ENCODE measurements at regions not wholly inside any gene's neighbourhood (a gene's known extent, or its start where the extent isn't known, plus 50 kb on each side); places are given as distances from the start of the nearest gene placed in this dataset.

- H2AFZ ChIP-seq (ENCODE audit: low read length), result no peak overlapping the region
- no peaks in the 10 kb centered on the region for H4K20me1 ChIP-seq (ENCODE audit: control insufficient read depth, extremely low read depth, insufficient read depth, low read length)
- no peaks in the 10 kb centered on the region for H3K36me3 ChIP-seq (ENCODE audit: control insufficient read depth, insufficient read depth, low read length)
- no peak overlapping the region for H3K27ac ChIP-seq (ENCODE audit: insufficient read depth, low read length)
- H3K9ac ChIP-seq (ENCODE audit: insufficient read depth, low read length), result no peak overlapping the region
- DNase-seq (ENCODE audit: low read depth in 2 of 2), result no peak
- TF ChIP-seq EZH2 (IDR thresholded peaks at IDR 0.05; ENCODE audit: low read length, missing control alignments), result no peak
- no peak for TF ChIP-seq CTCF (conservative IDR thresholded peaks at IDR 0.05 in 1 of 2, IDR thresholded peaks at IDR 0.05 in 1 of 2; ENCODE audit: low read depth in 1 of 2, low read length in 2 of 2)
- no peaks in the 10 kb centered on the region for H3K79me2 ChIP-seq (ENCODE audit: control insufficient read depth, insufficient read depth, low read length)
- H3K27me3 ChIP-seq (ENCODE audit: control insufficient read depth, insufficient read depth, low read length), result no peaks in the 10 kb centered on the region
- H3K4me1 ChIP-seq (ENCODE audit: control insufficient read depth, extremely low read depth, insufficient read depth, low read length), result no peaks in the 10 kb centered on the region
- no peak overlapping the region for H3K4me2 ChIP-seq (ENCODE audit: extremely low read depth, insufficient read depth, low read length)
- H3K9me3 ChIP-seq (ENCODE audit: control insufficient read depth, insufficient read depth, low read depth, low read length), result no peaks in the 10 kb centered on the region
- no peak overlapping the region for H3K4me3 ChIP-seq (replicated peaks in 1 of 4; ENCODE audit: control extremely low read depth in 1 of 4, insufficient read depth in 1 of 4, low read depth in 3 of 4, low read length in 4 of 4)
Measured at GRCh38 chr7:25527665-25528170, 299.4 kb upstream of the NPVF start.

- no peak overlapping the region for H2AFZ ChIP-seq (ENCODE audit: low read length)
- no peak overlapping the region for H3K4me2 ChIP-seq (ENCODE audit: extremely low read depth, insufficient read depth, low read length)
- no peaks in the 10 kb centered on the region for H4K20me1 ChIP-seq (ENCODE audit: control insufficient read depth, extremely low read depth, insufficient read depth, low read length)
- no peak overlapping the region for H3K9ac ChIP-seq (ENCODE audit: insufficient read depth, low read length)
- no peak for DNase-seq (ENCODE audit: low read depth in 2 of 2)
- no peaks in the 10 kb centered on the region for H3K79me2 ChIP-seq (ENCODE audit: control insufficient read depth, insufficient read depth, low read length)
- no peaks in the 10 kb centered on the region for H3K36me3 ChIP-seq (ENCODE audit: control insufficient read depth, insufficient read depth, low read length)
- no peak overlapping the region for H3K4me3 ChIP-seq (replicated peaks in 1 of 4; ENCODE audit: control extremely low read depth in 1 of 4, insufficient read depth in 1 of 4, low read depth in 3 of 4, low read length in 4 of 4)
- H3K9me3 ChIP-seq (ENCODE audit: control insufficient read depth, insufficient read depth, low read depth, low read length), result no peaks in the 10 kb centered on the region
- no peaks in the 10 kb centered on the region for H3K4me1 ChIP-seq (ENCODE audit: control insufficient read depth, extremely low read depth, insufficient read depth, low read length)
- H3K27me3 ChIP-seq (ENCODE audit: control insufficient read depth, insufficient read depth, low read length), result no peaks in the 10 kb centered on the region
- no peak for TF ChIP-seq EZH2 (IDR thresholded peaks at IDR 0.05; ENCODE audit: low read length, missing control alignments)
- TF ChIP-seq CTCF (conservative IDR thresholded peaks at IDR 0.05 in 1 of 2, IDR thresholded peaks at IDR 0.05 in 1 of 2; ENCODE audit: low read depth in 1 of 2, low read length in 2 of 2), result no peak
- no peak overlapping the region for H3K27ac ChIP-seq (ENCODE audit: insufficient read depth, low read length)
Measured at GRCh38 chr7:25529320-25529719, 301.0 kb upstream of the NPVF start.

GRCh38 chr7:25536851-25537250 lies 308.6 kb upstream of the NPVF start:
- Histone ChIP-seq H3K27me3 (ENCODE audit: control insufficient read depth, insufficient read depth, low read length) (no peaks in the 10 kb centered on the region), H3K36me3 (ENCODE audit: control insufficient read depth, insufficient read depth, low read length) (no peaks in the 10 kb centered on the region), H2AFZ (ENCODE audit: low read length) (no peak overlapping the region), H3K27ac (ENCODE audit: insufficient read depth, low read length) (no peak overlapping the region), H3K79me2 (ENCODE audit: control insufficient read depth, insufficient read depth, low read length) (no peaks in the 10 kb centered on the region), H3K9ac (ENCODE audit: insufficient read depth, low read length) (no peak overlapping the region), H3K4me2 (ENCODE audit: extremely low read depth, insufficient read depth, low read length) (no peak overlapping the region), H4K20me1 (ENCODE audit: control insufficient read depth, extremely low read depth, insufficient read depth, low read length) (no peaks in the 10 kb centered on the region), H3K4me1 (ENCODE audit: control insufficient read depth, extremely low read depth, insufficient read depth, low read length) (no peaks in the 10 kb centered on the region), H3K4me3 (replicated peaks in 1 of 4; ENCODE audit: control extremely low read depth in 1 of 4, insufficient read depth in 1 of 4, low read depth in 3 of 4, low read length in 4 of 4) (no peak overlapping the region), H3K9me3 (ENCODE audit: control insufficient read depth, insufficient read depth, low read depth, low read length) (no peaks in the 10 kb centered on the region)
- DNase-seq (ENCODE audit: low read depth in 2 of 2), result no peak
- TF ChIP-seq CTCF (conservative IDR thresholded peaks at IDR 0.05 in 1 of 2, IDR thresholded peaks at IDR 0.05 in 1 of 2; ENCODE audit: low read depth in 1 of 2, low read length in 2 of 2), result no peak
